ENCODE measurements at regions not wholly inside any gene's neighbourhood (a gene's known extent, or its start where the extent isn't known, plus 50 kb on each side); places are given as distances from the start of the nearest gene placed in this dataset.
"Not testable (repeated sequence)": the region's sequence is repeated elsewhere in the genome, so short reads cannot be mapped to it uniquely, and the experiment has no call there.

DNA sequence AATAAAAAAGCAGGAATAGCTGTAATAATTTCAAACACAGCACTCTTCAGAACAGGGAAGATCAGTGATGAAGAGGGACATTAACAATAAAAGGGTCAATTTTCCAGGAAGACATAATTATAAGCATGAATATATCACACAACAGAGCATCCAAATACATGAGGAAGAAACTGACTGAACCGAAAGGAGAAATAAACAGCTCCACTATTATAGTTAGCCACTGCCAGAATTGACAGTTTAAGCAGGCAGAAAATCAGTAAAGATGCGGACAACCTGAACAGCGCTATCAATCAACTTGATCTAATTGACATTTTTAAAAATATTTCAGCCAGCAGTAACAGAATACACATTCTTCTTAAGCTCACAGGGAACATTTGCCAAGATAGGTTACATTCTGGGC lies 89.1 kb downstream of the MED10 start:
- H3K4me3 Mint-ChIP-seq: no peak overlapping the region

DNA sequence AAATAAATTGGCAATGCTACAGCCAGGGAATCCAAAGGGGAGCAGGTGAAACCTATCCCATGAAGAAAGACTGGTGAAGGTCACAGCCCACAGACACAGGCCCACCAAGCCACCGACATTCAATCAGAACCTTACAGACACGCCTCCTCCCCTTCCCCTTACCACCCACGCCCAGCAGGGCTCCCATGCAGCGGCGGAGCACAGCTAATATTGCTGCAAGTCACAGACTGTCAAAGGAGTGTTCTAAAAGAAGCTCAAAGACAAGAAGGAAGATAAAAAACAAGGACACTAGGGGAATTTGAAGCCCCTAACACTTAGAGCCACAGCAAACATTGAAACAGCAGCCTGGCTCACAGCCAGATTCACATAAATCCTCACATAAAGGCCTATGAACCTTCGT lies 91.2 kb downstream of the MED10 start:
- Mint-ChIP-seq H3K36me3 (ENCODE audit: low read depth) (no peaks in the 10 kb centered on the region), H3K27me3 (ENCODE audit: insufficient read depth) (peaks cover 3% of the 10 kb centered on the region), H3K27ac (no peak overlapping the region), H3K4me1 (ENCODE audit: low read depth) (no peaks in the 10 kb centered on the region), H3K4me3 (no peak overlapping the region), H3K9me3 (no peaks in the 10 kb centered on the region)
- no peak for DNase-seq (ENCODE audit: low spot score)
- intact Hi-C loops (cut with micrococcal nuclease): no loop called here

More for the DNA sequence above, 89.1 kb downstream of the MED10 start:
- DNase-seq (ENCODE audit: low spot score): no peak
- no peaks in the 10 kb centered on the region for H3K36me3 Mint-ChIP-seq (ENCODE audit: low read depth)
- H3K4me1 Mint-ChIP-seq (ENCODE audit: low read depth): no peaks in the 10 kb centered on the region
- H3K9me3 Mint-ChIP-seq: no peaks in the 10 kb centered on the region
- peaks cover 7% of the 10 kb centered on the region for H3K27me3 Mint-ChIP-seq (ENCODE audit: insufficient read depth)
- H3K27ac Mint-ChIP-seq: no peak overlapping the region
- intact Hi-C loops (cut with micrococcal nuclease): no loop called here

DNA sequence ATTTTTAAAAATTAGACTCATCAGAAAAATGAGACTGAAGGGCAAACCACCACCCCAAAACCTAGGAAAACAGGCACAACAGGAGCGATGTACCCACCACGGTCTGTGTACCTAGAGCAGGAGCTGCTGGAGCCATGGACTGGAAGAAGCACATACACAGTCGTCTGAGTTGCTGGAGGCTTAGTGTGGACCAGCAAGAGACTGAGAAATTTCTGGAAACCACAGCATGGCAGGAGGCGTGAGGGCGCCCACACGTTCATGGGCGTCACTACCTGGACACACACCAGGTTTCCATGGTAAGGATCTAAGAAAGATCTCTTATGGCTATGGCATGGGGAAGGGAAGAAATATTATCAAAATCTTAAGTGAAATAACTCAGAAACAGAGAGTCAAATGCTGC lies 91.9 kb downstream of the MED10 start:
- Mint-ChIP-seq H3K4me3 (no peak overlapping the region), H3K4me1 (ENCODE audit: low read depth) (no peaks in the 10 kb centered on the region), H3K36me3 (ENCODE audit: low read depth) (no peaks in the 10 kb centered on the region), H3K27me3 (ENCODE audit: insufficient read depth) (peaks cover 3% of the 10 kb centered on the region), H3K27ac (no peak overlapping the region), H3K9me3 (no peaks in the 10 kb centered on the region)
- intact Hi-C loops (cut with micrococcal nuclease): no loop called here
- no peak for DNase-seq (ENCODE audit: low spot score)

DNA sequence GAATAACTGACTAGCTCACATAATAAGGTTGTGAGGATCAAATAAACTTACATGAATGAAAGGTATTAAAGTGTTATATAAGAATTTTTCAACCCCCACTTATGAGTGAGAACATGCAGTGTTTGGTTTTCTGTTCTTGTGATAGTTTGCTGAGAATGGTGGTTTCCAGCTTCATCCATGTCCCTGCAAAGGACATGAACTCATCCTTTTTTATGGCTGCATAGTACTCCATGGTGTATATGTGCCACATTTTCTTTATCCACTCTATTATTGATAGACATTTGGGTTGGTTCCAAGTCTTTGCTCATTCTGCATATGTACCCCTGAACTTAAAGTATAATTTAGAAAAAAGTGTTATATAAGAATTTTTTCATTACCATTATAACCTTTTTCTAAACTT lies 93.9 kb downstream of the MED10 start:
- intact Hi-C loops (cut with micrococcal nuclease); DNase-seq (ENCODE audit: low spot score); H3K27me3 Mint-ChIP-seq (ENCODE audit: insufficient read depth); H3K4me1 Mint-ChIP-seq (ENCODE audit: low read depth); H3K4me3 Mint-ChIP-seq; H3K27ac Mint-ChIP-seq; H3K9me3 Mint-ChIP-seq; H3K36me3 Mint-ChIP-seq (ENCODE audit: low read depth): not testable (repeated sequence)

DNA sequence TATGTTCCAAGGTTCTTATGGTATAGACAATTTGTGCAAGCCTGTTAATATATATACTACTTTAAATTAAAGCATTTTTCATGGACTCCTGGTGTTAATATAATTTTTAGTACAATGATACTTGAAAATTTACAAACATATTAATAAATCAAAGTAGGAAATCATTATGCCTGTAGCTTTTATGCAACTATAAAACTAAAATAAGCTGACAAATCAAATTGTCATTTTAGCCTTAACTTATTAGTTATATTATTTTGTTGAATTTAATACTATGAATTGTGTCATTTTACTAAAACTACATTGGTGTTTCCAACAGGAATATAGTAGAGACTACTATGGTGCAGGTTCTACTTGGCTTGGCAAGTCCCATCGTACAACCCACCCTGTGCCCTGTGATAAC lies 96.0 kb downstream of the MED10 start:
- Mint-ChIP-seq H3K36me3 (ENCODE audit: low read depth) (no peaks in the 10 kb centered on the region), H3K27me3 (ENCODE audit: insufficient read depth) (peaks cover 2% of the 10 kb centered on the region)

DNA sequence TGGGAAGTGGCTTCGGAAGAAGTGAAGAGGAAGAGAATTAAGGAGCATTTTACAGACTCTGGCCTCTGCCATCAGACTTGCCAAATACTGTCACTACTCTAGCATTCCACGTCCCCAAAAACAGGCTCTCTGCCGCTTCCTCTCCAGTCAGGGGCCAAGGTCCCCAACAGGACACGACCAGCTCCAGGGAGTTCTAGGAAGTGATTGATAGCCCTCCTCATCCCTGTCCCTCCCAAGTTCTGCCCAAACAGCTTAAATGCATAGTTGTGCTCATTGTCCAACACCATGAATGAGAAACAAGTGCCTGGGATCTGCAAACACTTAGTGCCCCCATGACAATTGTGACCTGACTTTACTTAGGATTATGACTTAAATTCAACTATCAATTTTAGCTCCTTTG lies 96.5 kb downstream of the MED10 start:
- no peak overlapping the region for H3K27ac Mint-ChIP-seq
- H3K9me3 Mint-ChIP-seq: no peaks in the 10 kb centered on the region
- H3K36me3 Mint-ChIP-seq (ENCODE audit: low read depth): no peaks in the 10 kb centered on the region
- no peak for DNase-seq (ENCODE audit: low spot score)
- intact Hi-C loops (cut with micrococcal nuclease): no loop called here
- H3K4me1 Mint-ChIP-seq (ENCODE audit: low read depth): no peaks in the 10 kb centered on the region
- H3K27me3 Mint-ChIP-seq (ENCODE audit: insufficient read depth): peaks cover 2% of the 10 kb centered on the region
- H3K4me3 Mint-ChIP-seq: peak overlapping the region; percentile 12

More for the DNA sequence above, 96.0 kb downstream of the MED10 start:
- no peak for DNase-seq (ENCODE audit: low spot score)
- Mint-ChIP-seq H3K27ac (no peak overlapping the region), H3K9me3 (no peaks in the 10 kb centered on the region), H3K4me1 (ENCODE audit: low read depth) (no peaks in the 10 kb centered on the region), H3K4me3 (no peak overlapping the region)
- intact Hi-C loops (cut with micrococcal nuclease): no loop called here

DNA sequence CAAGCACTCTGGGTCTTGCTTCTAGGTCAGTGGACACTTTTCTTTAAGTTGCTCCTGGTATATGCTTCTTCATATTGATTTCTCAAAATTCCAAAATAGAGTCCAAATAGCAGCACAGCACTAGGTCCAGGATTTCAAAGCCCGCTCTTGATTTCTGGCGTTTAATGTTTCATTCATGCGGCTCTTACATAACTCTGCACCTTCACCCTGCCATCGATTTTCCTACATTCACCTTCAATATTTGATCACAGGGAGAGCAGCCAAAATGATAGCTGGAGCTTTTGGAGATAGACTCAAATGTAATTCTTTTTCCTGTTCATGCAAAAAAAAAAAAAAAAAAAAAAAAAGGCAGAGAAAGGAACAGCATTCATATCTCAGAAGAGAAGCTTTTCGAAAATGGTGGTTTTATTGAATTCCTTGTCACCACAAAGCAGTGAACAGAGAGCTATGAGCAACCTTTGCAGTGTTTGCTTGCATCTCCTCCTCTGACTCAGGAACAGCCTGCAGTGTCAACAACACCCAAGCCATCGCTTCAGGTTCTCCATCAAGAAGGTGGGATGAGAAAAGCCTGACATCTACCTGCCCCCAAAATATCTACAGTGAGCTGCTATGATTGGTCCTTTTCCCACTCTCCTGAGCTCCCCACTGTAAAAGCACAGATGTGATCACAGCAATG lies 97.8 kb downstream of the MED10 start:
- intact Hi-C loops (cut with micrococcal nuclease): no loop called here
- DNase-seq (ENCODE audit: low spot score): no peak
- Mint-ChIP-seq H3K4me3 (no peak overlapping the region), H3K9me3 (no peaks in the 10 kb centered on the region), H3K27me3 (ENCODE audit: insufficient read depth) (peaks cover 2% of the 10 kb centered on the region), H3K4me1 (ENCODE audit: low read depth) (no peaks in the 10 kb centered on the region), H3K27ac (no peak overlapping the region), H3K36me3 (ENCODE audit: low read depth) (no peaks in the 10 kb centered on the region)

DNA sequence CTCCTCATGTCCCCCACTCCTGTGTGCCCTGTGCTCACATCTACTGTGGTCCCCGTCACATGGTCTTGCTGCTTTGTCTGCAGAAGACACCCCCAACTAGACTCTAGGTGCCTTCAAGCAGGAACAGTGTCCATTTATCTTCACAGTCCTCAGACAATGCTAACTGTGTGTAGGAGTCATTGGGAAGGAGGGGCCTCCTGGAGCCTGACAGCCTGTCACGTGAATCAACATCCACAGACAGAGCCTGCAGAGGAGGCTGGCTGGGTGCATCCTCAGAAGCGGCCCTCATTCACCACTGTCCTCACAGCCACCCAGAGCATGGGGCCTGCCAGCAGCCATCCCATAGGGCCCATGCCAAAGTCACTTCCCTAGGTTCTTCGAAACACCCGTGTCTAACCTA lies 98.7 kb downstream of the MED10 start:
- peaks cover 7% of the 10 kb centered on the region for H3K4me1 Mint-ChIP-seq (ENCODE audit: low read depth)
- peaks cover 2% of the 10 kb centered on the region for H3K27me3 Mint-ChIP-seq (ENCODE audit: insufficient read depth)
- H3K36me3 Mint-ChIP-seq (ENCODE audit: low read depth): no peaks in the 10 kb centered on the region
- H3K9me3 Mint-ChIP-seq: no peaks in the 10 kb centered on the region
- intact Hi-C loops (cut with micrococcal nuclease): no loop called here
- no peak overlapping the region for H3K4me3 Mint-ChIP-seq
- no peak overlapping the region for H3K27ac Mint-ChIP-seq
- no peak for DNase-seq (ENCODE audit: low spot score)

DNA sequence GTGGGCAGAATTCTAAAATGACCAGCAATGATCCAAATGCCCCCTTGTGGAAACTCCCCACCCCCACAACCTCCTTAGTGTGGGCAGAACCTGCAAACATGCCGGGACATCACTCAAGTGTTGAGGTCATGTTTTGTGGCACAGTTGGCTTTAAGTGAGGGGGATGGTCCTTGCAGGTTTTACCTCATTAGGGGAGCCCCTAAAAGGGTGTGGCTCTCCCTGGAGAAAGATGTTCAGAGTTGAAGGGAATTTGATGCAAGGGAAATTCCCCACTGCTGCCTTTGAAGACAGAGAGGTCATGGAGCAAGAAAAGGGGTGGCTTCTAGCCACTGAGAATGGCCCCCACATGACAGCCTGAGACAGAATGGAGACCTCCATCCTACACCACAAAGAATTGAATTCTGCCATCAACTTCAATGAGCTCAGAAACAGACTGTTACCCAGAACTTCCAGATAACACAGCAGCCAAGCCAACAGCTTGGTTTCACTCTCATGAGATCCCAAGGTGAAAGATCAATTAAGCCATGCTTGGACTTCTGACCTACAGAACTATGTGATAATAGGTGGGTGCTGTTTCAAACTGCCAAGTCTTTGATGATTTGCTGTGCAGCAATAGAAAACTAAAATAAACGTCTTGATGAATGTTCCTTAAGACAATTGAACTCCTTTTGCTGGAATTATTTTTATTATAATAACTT lies 103.4 kb downstream of the MED10 start:
- Mint-ChIP-seq H3K4me3 (no peak overlapping the region), H3K36me3 (ENCODE audit: low read depth) (no peaks in the 10 kb centered on the region), H3K4me1 (ENCODE audit: low read depth) (peaks cover 23% of the 10 kb centered on the region), H3K27me3 (ENCODE audit: insufficient read depth) (peaks cover 2% of the 10 kb centered on the region), H3K9me3 (no peaks in the 10 kb centered on the region), H3K27ac (peak overlapping the region; percentile 76)
- intact Hi-C loops (cut with micrococcal nuclease): loop anchor here (1.0 to 5.0 kb wide), 2 partner anchors 28 to 102 kb away; partner anchors contain the start of gene MED10
- DNase-seq (ENCODE audit: low spot score): no peak

DNA sequence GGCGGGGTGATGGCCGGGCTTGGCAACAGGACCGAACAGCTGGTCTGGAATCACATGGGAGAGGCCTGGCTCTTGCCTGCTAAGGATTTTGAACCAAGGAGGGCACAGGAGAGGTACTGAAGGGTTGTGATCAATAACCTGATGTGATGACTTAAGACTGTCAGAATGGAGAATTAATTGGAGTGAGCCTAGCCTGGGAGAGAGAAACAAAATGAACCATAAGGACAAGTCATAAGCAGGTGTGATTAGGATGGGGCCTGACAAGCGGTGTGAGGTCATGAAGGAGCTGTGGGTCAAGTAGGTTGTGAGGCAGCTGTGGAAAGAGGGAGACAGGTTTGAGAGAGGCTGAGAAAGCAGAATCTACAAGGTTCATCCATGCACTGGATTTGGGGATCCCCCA lies 104.6 kb downstream of the MED10 start:
- DNase-seq (ENCODE audit: low spot score): no peak
- Mint-ChIP-seq H3K4me3 (peak overlapping the region; percentile 34), H3K36me3 (ENCODE audit: low read depth) (no peaks in the 10 kb centered on the region), H3K27ac (peak overlapping the region; percentile 91), H3K4me1 (ENCODE audit: low read depth) (peaks cover 23% of the 10 kb centered on the region), H3K27me3 (ENCODE audit: insufficient read depth) (peaks cover 2% of the 10 kb centered on the region), H3K9me3 (no peaks in the 10 kb centered on the region)
- intact Hi-C loops (cut with micrococcal nuclease): loop anchor here (1.0 to 5.0 kb wide), 3 partner anchors 12 to 104 kb away; partner anchors contain the start of gene MED10

DNA sequence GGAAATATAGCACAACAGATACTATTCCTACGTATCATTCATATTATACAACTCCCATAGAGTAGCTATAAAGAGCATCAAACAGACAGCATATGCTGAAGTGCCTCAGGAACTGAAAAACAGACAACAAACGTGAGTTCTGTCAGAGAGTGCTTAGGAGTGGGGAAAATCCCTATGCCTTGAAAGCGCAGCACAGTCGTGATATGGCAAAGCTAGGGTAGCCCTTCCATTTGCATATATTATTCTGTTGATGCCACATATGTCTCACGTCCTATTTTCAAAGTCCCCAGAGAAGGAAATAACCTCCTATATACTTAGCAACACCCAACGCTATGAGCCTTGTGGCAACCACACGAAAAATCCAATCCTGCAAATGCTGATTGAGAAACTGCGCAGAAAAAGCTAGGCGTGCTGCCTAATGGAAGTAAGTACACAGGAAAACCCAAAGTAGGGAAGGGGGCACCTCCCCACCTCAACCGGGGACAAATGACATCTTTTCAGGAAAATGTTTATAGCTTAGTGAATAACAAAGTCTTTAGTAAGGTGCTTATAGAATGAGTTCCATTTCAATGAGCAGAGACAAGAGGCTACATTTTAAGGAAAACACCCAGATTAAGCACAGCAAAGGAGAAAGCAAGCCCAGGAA lies 105.1 kb downstream of the MED10 start:
- no peaks in the 10 kb centered on the region for H3K36me3 Mint-ChIP-seq (ENCODE audit: low read depth)
- no peaks in the 10 kb centered on the region for H3K9me3 Mint-ChIP-seq
- peak overlapping the region; percentile 91 for H3K27ac Mint-ChIP-seq
- H3K4me3 Mint-ChIP-seq: peak overlapping the region; percentile 34
- no peak for DNase-seq (ENCODE audit: low spot score)
- H3K27me3 Mint-ChIP-seq (ENCODE audit: insufficient read depth): peaks cover 2% of the 10 kb centered on the region
- H3K4me1 Mint-ChIP-seq (ENCODE audit: low read depth): peaks cover 23% of the 10 kb centered on the region
- intact Hi-C loops (cut with micrococcal nuclease): loop anchor here (1.0 to 5.0 kb wide), 2 partner anchors 12 to 104 kb away; partner anchors contain the start of gene MED10

DNA sequence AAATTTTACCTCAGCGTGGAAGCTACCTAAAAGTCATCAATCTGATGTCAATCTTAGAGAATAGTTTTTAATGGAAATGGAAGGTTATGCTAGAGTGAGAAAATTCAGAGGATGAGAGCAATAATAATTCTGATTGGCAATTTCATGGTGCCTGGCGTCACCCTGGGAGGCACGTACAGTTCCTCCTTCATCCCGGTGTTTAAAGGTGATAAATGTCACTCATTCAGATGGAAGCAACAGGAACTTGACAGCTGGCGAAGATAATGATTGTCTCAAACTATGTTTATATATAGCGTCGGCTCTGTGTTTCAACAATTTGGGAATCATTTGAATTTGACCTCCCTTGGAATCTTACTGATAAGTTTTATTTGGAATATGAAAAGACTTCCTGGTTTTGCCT lies 108.4 kb downstream of the MED10 start:
- H3K27ac Mint-ChIP-seq: no peak overlapping the region
- H3K36me3 Mint-ChIP-seq (ENCODE audit: low read depth): no peaks in the 10 kb centered on the region
- H3K4me3 Mint-ChIP-seq: no peak overlapping the region
- intact Hi-C loops (cut with micrococcal nuclease): loop anchor here (5.0 kb wide), 1 partner anchor 107 kb away; the partner anchor contains the start of gene MED10
- H3K27me3 Mint-ChIP-seq (ENCODE audit: insufficient read depth): peaks cover 2% of the 10 kb centered on the region
- H3K4me1 Mint-ChIP-seq (ENCODE audit: low read depth): peaks cover 20% of the 10 kb centered on the region
- DNase-seq (ENCODE audit: low spot score): no peak
- no peaks in the 10 kb centered on the region for H3K9me3 Mint-ChIP-seq

DNA sequence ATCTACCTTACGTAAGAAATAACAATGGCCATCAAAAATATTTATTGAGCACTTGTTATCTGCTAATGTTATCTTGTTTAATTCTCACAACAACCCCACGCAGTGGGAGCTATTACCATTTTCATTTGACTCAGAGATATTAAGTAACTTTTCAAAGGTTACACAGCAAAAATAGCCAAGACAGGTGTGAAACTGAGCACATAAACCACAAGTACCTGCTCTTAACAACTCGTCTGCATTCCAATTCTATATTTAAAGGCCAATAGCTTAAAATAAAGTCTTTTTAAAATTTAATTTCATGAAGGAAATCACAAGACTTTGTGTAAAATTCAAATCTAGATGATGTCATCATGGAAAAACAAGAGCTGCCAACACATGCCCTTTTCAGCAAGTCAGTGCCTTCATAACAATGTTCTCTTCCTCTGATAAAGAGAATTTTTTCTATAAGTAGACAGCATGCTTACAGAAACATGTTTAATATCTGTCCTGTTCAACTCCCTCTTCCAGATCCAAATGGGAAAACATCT lies 111.6 kb downstream of the MED10 start:
- intact Hi-C loops (cut with micrococcal nuclease): no loop called here
- H3K36me3 Mint-ChIP-seq (ENCODE audit: low read depth): no peaks in the 10 kb centered on the region
- peaks cover 11% of the 10 kb centered on the region for H3K4me1 Mint-ChIP-seq (ENCODE audit: low read depth)
- DNase-seq (ENCODE audit: low spot score): no peak
- peaks cover 5% of the 10 kb centered on the region for H3K9me3 Mint-ChIP-seq
- H3K27me3 Mint-ChIP-seq (ENCODE audit: insufficient read depth): peaks cover 2% of the 10 kb centered on the region
- no peak overlapping the region for H3K4me3 Mint-ChIP-seq
- H3K27ac Mint-ChIP-seq: no peak overlapping the region

Measured in activated T-helper 1 cell treated with anti-CD3 and anti-CD28 coated beads, Interleukin-12 subunit alpha, Interleukin-12 subunit beta, Interleukin-2, Interleukin-4 antibody, amounts not matched to agents 30 ng/mL and 10 ng/mL and 1 ng/mL, durations not matched to agents 14 hours and 24 hours and 36 hours (primary cell).